DND-41 (cell line): ENCODE measurements at regions not wholly inside any gene's neighbourhood (a gene's known extent, or its start where the extent isn't known, plus 50 kb on each side); places are given as distances from the start of the nearest gene placed in this dataset.

Source experiments
- ATAC-seq: fragments of 200-7000 bp; cut with Tn5 transposase; 3 replicates; pipeline ENCODE4 v1.9.1; 2021; ENCODE audit warnings: low read depth; ENCODE audit not compliant: insufficient read depth
- DNase-seq: peaks from one replicate; pipeline ENCODE4 v3.0.0-alpha.2; 2020
- H2AFZ ChIP-seq: 2 replicates; pipeline ENCODE4 v1.6.0; 2012; ENCODE audit warnings: low read depth, low read length
- H3K27ac ChIP-seq: 2 replicates; pipeline ENCODE4 v1.5.1; 2012; ENCODE audit warnings: low read length, inconsistent platforms
- H3K27me3 ChIP-seq: fragments of 200-600 bp; sonication (generic); 2 replicates; pipeline ENCODE4 v1.6.0; 2012; ENCODE audit warnings: low read length, mild to moderate bottlenecking, inconsistent platforms; ENCODE audit not compliant: insufficient read depth, poor library complexity
- H3K36me3 ChIP-seq: 2 replicates; pipeline ENCODE4 v1.5.1; 2012; ENCODE audit warnings: low read length, inconsistent platforms; ENCODE audit not compliant: insufficient read depth
- H3K4me1 ChIP-seq: 2 replicates; pipeline ENCODE4 v1.5.1; 2012; ENCODE audit warnings: mild to moderate bottlenecking, low read length; ENCODE audit not compliant: insufficient read depth
- H3K4me2 ChIP-seq: 2 replicates; pipeline ENCODE4 v1.6.0; 2012; ENCODE audit warnings: mild to moderate bottlenecking, moderate library complexity, low read length, inconsistent platforms; ENCODE audit not compliant: insufficient read depth
- H3K4me3 ChIP-seq, 2 experiments: fragments of 200-600 bp in 1 of 2; shearing (Covaris generic) in 1 of 2; 2 replicates each; pipeline ENCODE4 v1.5.1; 2012 to 2016; ENCODE audit warnings: inconsistent platforms in 2 of 2, low read length in 2 of 2, mild to moderate bottlenecking in 2 of 2, low read depth in 1 of 2, moderate library complexity in 1 of 2
- H3K79me2 ChIP-seq: 2 replicates; pipeline ENCODE4 v1.6.0; 2012; ENCODE audit warnings: low read length, inconsistent platforms; ENCODE audit not compliant: insufficient read depth
- H3K9ac ChIP-seq: 2 replicates; pipeline ENCODE4 v1.6.0; 2012; ENCODE audit warnings: low read depth, mild to moderate bottlenecking, inconsistent platforms, low read length, moderate library complexity
- H3K9me3 ChIP-seq: 2 replicates; pipeline ENCODE4 v1.5.1; 2012; ENCODE audit warnings: low read length, moderate library complexity, mild to moderate bottlenecking, inconsistent platforms; ENCODE audit not compliant: insufficient read depth, severe bottlenecking
- H4K20me1 ChIP-seq: 2 replicates; pipeline ENCODE4 v1.6.0; 2012; ENCODE audit warnings: low read length; ENCODE audit not compliant: insufficient read depth
- CTCF ChIP-seq: IDR thresholded peaks from 2 replicates; pipeline ENCODE4 v1.5.1; 2012; ENCODE audit warnings: borderline replicate concordance, low read length, moderate library complexity, mild to moderate bottlenecking; ENCODE audit not compliant: poor library complexity, severe bottlenecking; ENCODE audit errors: extremely low read depth
- EZH2 ChIP-seq: IDR thresholded peaks from 3 replicates; pipeline ENCODE4 v1.6.1; 2012; ENCODE audit warnings: borderline replicate concordance, low read depth, mild to moderate bottlenecking, moderate library complexity, low read length, inconsistent platforms; ENCODE audit not compliant: severe bottlenecking

- DNase-seq (no peak), ATAC-seq (no peak)
- H3K79me2 ChIP-seq, result no peaks in the 10 kb centered on the region
- no peak overlapping the region for H3K9ac ChIP-seq
- H3K4me3 ChIP-seq, result no peak overlapping the region
- H3K9me3 ChIP-seq, result no peaks in the 10 kb centered on the region
- no peak overlapping the region for H3K4me2 ChIP-seq
- no peaks in the 10 kb centered on the region for H4K20me1 ChIP-seq
- H2AFZ ChIP-seq, result no peak overlapping the region
- peaks cover 6% of the 10 kb centered on the region for H3K27me3 ChIP-seq
- no peak overlapping the region for H3K27ac ChIP-seq
- no peaks in the 10 kb centered on the region for H3K4me1 ChIP-seq
- no peaks in the 10 kb centered on the region for H3K36me3 ChIP-seq
- TF ChIP-seq CTCF, result no peak
- TF ChIP-seq EZH2, result no peak
Observed at GRCh38 chr5:9801908-9802307, 171.8 kb upstream of the TAS2R1 start.

DNA sequence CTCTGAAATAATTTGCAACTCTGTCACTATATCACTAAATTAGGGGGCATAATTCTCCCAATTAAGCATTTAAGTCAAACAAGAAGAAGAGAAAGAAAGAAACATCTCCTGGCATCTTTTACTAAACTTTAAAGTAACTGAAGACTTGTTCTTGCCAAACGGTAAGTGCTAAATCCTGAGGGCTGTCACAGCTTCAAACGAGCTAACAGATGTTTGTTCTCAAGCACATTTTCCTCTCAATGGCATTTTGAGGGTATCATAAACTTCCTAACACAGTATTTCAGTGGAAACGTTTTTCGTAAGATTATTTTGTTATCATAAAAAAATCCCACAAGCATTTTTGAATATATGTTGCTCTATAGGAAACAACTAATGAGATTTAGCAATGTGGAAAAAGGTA, 169.5 kb upstream of the TAS2R1 start:
- no peak for TF ChIP-seq EZH2
- TF ChIP-seq CTCF, result no peak
- Histone ChIP-seq H3K4me2 (no peak overlapping the region), H3K4me1 (no peaks in the 10 kb centered on the region), H3K36me3 (no peaks in the 10 kb centered on the region), H3K9ac (no peak overlapping the region), H3K4me3 (no peak overlapping the region), H2AFZ (no peak overlapping the region), H3K27me3 (peaks cover 8% of the 10 kb centered on the region), H4K20me1 (no peaks in the 10 kb centered on the region), H3K9me3 (no peaks in the 10 kb centered on the region), H3K27ac (no peak overlapping the region), H3K79me2 (no peaks in the 10 kb centered on the region)
- no peak for DNase-seq
- no peak for ATAC-seq

GRCh38 chr5:9790276-9790675, 160.1 kb upstream of the TAS2R1 start:
- Histone ChIP-seq H3K4me2 (no peak overlapping the region), H3K27me3 (peaks cover 6% of the 10 kb centered on the region), H3K79me2 (no peaks in the 10 kb centered on the region), H3K9me3 (no peaks in the 10 kb centered on the region), H2AFZ (no peak overlapping the region), H3K4me3 (no peak overlapping the region), H4K20me1 (no peaks in the 10 kb centered on the region), H3K4me1 (no peaks in the 10 kb centered on the region), H3K9ac (no peak overlapping the region), H3K36me3 (no peaks in the 10 kb centered on the region), H3K27ac (no peak overlapping the region)
- DNase-seq, result no peak
- TF ChIP-seq CTCF, result no peak
- TF ChIP-seq EZH2, result no peak
- ATAC-seq, result no peak

- Histone ChIP-seq H3K4me3 (no peak overlapping the region), H3K79me2 (no peaks in the 10 kb centered on the region), H3K36me3 (no peaks in the 10 kb centered on the region), H4K20me1 (no peaks in the 10 kb centered on the region), H3K27me3 (peaks cover 6% of the 10 kb centered on the region), H3K9ac (no peak overlapping the region), H3K9me3 (no peaks in the 10 kb centered on the region), H3K4me2 (no peak overlapping the region), H3K27ac (no peak overlapping the region), H3K4me1 (no peaks in the 10 kb centered on the region), H2AFZ (no peak overlapping the region)
- no peak for DNase-seq
- ATAC-seq, result no peak
- TF ChIP-seq CTCF (no peak), EZH2 (no peak)
Observed at GRCh38 chr5:9789777-9790176, 159.6 kb upstream of the TAS2R1 start.
